MM.1S (cell line): ENCODE measurements at regions not wholly inside any gene's neighbourhood (a gene's known extent, or its start where the extent isn't known, plus 50 kb on each side); places are given as distances from the start of the nearest gene placed in this dataset.

Experiments used
- CTCF ChIP-seq: fragments of 300-600 bp; sonication (generic); IDR thresholded peaks from 2 replicates; pipeline ENCODE4 v1.5.1; 2016; ENCODE audit warnings: antibody characterized with exemption, low read length, mixed read lengths
- EZH2phosphoT487 ChIP-seq: fragments of 300-600 bp; sonication (generic); IDR thresholded peaks from 2 replicates; pipeline ENCODE4 v1.6.1; 2018; ENCODE audit warnings: antibody characterized with exemption, low read length

GRCh38 chr14:98109326-98109725, 1162.7 kb downstream of the BCL11B start:
- no peak for TF ChIP-seq CTCF
- TF ChIP-seq EZH2phosphoT487 = no peak
